GM18907 (cell line): ENCODE measurements at regions not wholly inside any gene's neighbourhood (a gene's known extent, or its start where the extent isn't known, plus 50 kb on each side); places are given as distances from the start of the nearest gene placed in this dataset.
A peak's percentile ranks its signal among the peaks of the same experiment; 100 is the strongest.

Experiments used
- ATAC-seq: cut with Tn5 transposase; IDR thresholded peaks from one replicate; pipeline ENCODE4 v1.9.1; 2021; ENCODE audit warnings: mild to moderate bottlenecking, moderate library complexity; ENCODE audit not compliant: unreplicated experiment

DNA sequence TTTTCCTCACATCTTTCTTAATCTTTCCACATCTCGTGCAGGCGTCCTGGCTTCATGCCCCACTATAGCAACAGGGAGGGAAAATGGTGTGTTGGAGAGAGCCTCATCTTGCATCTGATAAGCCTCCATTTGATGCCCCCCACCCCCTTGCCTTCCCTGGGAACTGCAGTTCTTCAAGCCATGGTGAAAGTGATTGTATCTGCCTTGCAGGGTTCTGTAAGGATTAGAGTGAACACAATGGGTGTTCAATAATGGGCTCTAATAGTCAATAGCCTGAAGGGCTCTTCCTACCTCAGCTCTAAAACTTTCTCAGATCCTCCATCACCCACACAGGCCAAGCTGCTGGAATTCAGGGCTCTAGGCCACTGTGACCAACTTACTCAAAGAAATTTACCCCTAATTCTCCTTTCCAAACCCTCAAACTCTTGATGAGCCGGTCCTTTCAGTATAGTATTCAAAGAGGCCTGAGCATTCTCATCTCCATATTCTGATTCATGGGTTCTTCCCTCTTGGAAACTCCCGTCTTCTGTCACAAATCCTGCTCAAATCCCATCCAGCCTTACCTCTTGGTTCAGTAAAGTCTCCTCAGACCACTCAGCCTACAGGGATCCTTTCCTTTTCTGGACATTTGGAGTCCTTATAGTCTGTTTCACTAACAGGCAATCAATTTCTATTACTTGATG lies 128.3 kb upstream of the TRIM2 start:
- no peak for ATAC-seq

DNA sequence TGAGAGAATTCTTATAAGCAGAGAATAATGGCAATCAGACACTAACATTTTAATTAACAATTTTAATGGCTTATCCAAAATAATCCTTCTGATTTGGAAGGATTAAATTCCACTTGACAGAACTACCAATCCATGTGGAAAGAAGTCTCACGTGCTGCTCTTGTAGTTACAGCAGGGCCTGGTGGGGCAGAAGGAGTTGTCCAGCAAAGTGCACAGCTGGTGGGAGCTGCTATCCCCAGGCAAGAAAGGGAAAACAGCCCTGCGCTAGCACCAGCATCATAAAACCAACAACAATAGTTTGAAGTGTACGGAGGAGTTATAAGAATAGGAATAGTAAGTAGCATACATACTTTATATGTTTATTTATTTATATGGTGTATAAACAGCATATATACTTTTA lies 127.4 kb upstream of the TRIM2 start:
- ATAC-seq: no peak

DNA sequence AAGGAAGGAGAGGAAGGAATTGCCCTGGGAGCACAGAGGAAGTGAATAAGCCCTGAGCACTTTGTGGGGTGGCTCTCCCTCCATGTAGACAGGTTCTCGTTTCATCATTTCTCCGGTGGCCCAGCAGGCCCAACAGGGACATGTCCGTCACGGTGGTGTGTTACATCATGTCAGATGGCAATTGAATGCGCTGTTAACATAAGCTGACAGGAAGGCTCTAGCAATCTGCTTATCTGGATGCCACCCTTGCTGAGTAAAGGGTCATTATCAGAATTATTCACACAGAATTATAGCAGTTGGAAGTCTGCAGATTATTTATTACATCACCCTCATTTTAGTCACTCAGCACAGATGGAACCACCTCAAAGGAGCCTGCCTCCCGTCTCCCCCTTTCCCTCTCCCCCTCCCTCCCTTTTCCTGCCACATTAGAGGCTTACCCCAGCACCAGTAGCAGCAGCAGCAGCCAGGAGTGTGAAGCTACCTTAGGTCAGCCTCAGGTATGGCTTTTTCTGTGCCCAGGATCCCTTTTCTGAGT lies 124.3 kb upstream of the TRIM2 start:
- ATAC-seq: no peak

DNA sequence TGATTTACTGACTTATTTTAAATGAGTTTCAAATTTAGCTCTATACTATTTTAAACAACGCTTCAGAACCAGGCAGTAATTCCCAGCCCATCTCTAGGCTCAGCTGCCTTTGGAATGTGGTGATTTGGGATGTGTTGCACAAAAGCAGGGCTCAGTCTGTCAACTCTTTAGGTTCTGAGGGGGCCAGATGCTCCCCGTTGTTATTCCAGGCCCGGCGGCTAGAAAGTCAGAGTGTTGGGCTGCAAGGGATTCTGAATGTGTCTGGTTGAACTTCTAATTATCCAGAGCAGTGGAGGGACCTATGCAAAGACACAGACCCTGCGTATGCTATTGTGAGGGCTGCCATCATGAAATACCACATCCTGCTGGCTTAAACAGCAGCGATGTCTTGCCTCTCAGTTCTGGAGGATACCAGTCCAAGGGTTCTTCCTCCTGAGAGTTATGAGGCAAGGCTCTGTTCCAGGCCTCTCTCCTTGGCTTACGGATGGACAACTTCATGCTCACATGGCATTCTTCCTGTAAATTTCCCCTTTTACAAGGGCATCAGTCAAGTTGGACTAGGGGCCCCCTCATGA lies 123.2 kb upstream of the TRIM2 start:
- no peak for ATAC-seq

GRCh38 chr4:153081693-153082092 lies 122.5 kb upstream of the TRIM2 start:
- ATAC-seq: no peak

DNA sequence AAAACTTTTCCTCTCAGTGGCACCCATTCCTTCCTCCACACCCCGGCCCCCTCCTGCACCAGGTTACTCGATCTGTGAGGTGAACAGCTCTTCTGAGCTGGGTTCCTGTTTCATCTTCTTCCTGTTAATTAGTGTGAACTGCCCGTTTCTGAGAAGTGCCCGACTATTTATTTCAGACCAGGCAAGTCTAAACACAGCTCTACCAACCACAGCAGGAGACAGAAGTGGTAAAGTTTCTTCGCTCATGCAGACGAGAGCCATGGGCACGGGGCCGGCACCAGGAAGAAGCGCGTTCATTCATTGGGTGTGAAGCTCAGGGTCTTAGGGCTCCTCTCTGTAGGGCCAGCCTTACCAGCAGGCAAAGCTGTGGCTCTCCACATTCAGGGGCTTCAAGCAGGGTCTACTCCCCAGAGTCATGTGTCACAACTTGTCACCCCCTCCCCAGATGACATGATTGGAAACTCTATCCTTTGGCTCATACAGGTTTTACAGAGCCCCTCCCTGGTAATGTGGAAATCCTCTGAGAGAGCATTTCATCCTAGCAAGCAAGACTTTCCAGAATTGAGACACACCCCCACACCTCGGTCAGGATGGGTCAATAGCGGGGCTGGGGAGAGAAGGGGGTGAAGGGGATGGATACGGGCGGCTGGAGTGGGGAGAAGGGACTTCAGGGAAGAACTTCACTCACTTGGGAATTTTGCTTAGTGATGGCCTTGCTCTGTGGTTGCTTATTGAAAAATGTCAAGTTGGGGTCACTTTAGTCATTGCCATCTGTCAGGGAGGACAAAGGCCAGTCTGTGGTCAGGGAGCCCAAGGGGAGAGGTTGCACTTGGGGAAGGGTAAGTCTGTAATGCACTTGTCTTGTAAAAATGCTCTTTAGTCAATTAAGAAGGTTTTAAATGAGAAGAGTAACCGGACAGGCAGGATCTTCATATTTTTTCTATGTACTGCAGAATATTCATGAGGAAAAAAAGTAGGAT lies 121.6 kb upstream of the TRIM2 start:
- ATAC-seq: no peak

GRCh38 chr4:153083447-153083947 lies 120.7 kb upstream of the TRIM2 start:
- peak; percentile 79 for ATAC-seq

- ATAC-seq: no peak
These were observed 119.8 kb upstream of the TRIM2 start for GRCh38 chr4:153084224-153084979.

DNA sequence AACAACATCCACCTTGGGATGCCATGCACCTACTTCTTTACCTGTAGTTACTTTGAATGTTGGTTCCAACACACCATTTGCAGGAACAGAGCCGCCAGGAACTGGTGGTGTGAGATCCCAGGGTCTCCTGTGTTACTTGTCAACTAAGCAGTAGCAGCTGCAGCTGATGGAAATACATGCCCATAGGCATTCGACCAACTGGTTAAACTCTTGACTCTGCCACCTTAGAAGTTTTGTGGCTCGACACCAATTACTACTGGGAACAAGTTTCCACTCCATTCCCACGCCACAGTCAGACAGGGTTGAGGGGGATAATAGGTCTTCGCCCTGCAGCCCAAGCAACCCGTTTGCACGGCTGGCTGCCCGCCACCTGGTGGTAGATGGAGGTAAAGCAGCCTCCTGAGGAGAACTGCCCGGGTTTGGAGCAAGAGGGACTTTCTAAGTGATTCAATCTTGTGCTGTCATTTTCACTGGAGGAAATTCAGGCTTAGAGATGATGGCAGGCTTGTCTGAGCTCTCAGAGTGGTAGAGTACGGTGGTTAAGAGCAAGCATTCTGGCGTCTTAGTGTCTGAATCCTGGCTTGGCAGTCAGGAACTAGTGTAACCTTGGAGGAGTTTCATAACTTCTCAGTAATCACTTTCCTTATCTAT lies 119.1 kb upstream of the TRIM2 start:
- ATAC-seq: peak; percentile 73

GRCh38 chr4:153087671-153088194 lies 116.5 kb upstream of the TRIM2 start:
- no peak for ATAC-seq

DNA sequence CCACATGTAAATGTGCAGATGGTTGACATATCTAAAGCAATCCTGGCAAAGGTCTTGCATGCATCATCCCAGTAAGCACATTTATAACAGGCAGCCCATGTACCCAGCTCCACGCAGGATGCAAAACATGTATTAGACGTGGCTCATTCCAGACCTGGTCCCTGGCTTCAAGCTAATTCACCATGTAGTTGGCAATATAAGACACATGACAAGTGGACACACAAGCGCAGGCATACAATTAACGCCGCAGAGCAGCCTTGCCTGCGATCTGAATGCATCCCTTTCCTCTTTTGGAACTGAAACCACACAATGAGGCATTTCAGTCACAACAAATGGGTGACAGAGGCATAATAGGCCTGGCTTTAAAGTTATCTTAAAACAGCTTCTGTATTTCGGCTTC lies 114.5 kb upstream of the TRIM2 start:
- ATAC-seq: no peak

DNA sequence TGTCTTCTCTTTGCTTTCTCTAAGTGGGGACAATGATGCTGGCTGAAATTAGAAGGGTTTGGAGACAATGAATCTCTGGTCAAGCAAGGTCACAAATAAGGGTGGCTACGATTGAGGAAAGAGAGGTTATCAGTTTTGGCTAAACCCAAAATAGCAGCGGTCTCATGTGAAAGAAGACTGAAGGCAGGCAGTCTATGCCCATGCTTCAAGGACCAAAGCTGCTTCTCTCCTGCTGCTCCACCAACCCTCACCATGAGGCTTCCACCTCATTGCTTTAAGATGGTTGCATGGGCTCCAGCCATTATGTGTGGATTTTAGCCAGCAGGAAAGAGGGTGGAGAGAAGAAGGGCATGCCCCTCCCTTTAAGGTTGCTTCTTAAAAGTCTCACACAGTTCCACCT lies 114.1 kb upstream of the TRIM2 start:
- ATAC-seq: no peak

DNA sequence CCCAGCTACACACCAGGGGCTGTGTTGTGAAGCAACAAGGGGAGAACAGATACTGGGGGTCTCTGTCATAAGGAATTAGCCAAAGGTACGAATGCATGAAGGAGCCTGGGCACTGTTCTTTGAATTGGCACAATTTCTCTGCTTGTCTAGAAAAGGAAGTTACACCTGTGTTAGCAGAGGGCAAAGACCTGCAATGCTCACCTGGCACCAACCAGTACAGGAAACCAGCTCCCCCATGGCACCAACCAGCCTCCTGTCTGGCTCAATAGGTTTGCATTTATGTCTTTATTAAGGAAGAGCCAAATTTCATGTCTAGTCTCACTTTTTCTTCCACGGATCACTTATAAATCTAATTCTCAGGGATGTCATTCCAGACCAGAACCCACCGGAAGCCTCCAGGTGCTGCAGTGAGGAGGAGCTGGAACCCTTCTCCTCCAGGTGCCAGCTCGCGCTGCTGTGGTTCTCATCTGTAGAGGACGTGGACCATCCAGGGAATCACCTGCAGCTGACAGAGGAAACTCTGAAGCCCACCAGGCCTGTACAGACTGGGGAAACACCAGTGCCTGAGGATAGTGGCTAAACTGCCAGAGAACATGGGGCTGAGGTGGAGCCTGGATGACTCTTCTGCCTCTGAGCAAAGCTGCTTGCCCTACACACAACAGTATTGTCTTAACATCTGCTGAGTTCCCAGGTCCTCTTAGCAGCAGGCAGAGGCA lies 113.4 kb upstream of the TRIM2 start:
- ATAC-seq: no peak

GRCh38 chr4:153093396-153093795 lies 110.8 kb upstream of the TRIM2 start:
- no peak for ATAC-seq

GRCh38 chr4:153093802-153094201 lies 110.4 kb upstream of the TRIM2 start:
- ATAC-seq: no peak

DNA sequence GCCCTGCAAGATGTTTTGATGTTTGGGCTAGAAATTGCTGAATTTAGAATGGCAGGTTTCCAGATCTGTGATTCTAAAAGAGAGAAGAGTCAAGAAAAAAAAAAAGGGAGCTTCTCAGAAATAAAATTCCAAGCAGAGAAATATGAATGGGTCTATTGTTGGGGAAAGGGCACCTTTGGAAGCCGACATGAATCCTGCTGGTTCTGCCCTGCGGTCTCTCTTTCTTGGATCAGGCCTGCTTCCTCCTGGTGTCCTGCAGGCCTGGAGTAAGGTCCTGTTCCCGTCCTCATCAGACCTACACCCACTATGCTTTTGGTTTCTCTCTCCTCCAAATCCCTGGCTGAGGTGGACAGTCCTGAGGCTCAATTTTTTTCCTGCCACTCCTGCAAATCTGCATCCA lies 109.8 kb upstream of the TRIM2 start:
- no peak for ATAC-seq

- no peak for ATAC-seq
These were observed 108.6 kb upstream of the TRIM2 start for GRCh38 chr4:153095448-153096204.

- ATAC-seq: no peak
These were observed 107.9 kb upstream of the TRIM2 start for GRCh38 chr4:153096344-153096743.

- no peak for ATAC-seq
These were observed 105.8 kb upstream of the TRIM2 start for GRCh38 chr4:153098427-153098826.
